Caco-2 (cell line): ENCODE measurements at regions not wholly inside any gene's neighbourhood (a gene's known extent, or its start where the extent isn't known, plus 50 kb on each side); places are given as distances from the start of the nearest gene placed in this dataset.

ENCODE experiments used
- BruUV-seq: library from RNA; stranded (reverse); fragments of 400-500 nt; replicated peaks from 2 replicates; lab custom pipeline; 2021; lab: Mats Ljungman, UMichigan
- CTCF ChIA-PET: fragments of 300-600 bp; sonication (Branson Sonifier 250); formaldehyde crosslinking; loops from one replicate; lab custom pipeline; 2022; ENCODE audit warnings: antibody characterized with exemption; lab: Charles Lee
- POLR2A ChIA-PET: fragments of 300-600 bp; sonication (Branson Sonifier 250); formaldehyde crosslinking; loops from one replicate; lab custom pipeline; 2022; ENCODE audit warnings: antibody characterized with exemption; lab: Charles Lee
- DNase-seq, 2 experiments: peaks; one replicate each; pipeline versions ENCODE4 v3.0.0 to v3.0.0-alpha.2; 2020 to 2022
- H3K27me3 ChIP-seq: replicated peaks from 2 replicates; pipeline ENCODE4 v1.6.0; 2011; ENCODE audit warnings: low read length; ENCODE audit not compliant: control insufficient read depth, insufficient read depth
- H3K36me3 ChIP-seq: 2 replicates; pipeline ENCODE4 v1.5.1; 2011; ENCODE audit warnings: low read length; ENCODE audit not compliant: control insufficient read depth, insufficient read depth
- H3K4me1 ChIP-seq: fragments of 250-450 bp; sonication (Bioruptor Pico); 2 replicates; pipeline ENCODE4 v1.5.1; 2020; ENCODE audit warnings: mild to moderate bottlenecking
- H3K4me3 ChIP-seq: 2 replicates; pipeline ENCODE4 v1.5.1; 2011; ENCODE audit warnings: low read depth, mild to moderate bottlenecking, control low read depth, low read length
- H3K9me3 ChIP-seq: fragments of 250-450 bp; sonication (Bioruptor Pico); 2 replicates; pipeline ENCODE4 v1.5.1; 2020; ENCODE audit warnings: mild to moderate bottlenecking, moderate library complexity
- H3K27ac Mint-ChIP-seq: one replicate; pipeline ENCODE4 v1.8.0; 2022; ENCODE audit warnings: mixed read lengths; ENCODE audit not compliant: unreplicated experiment
- H3K27me3 Mint-ChIP-seq: one replicate; pipeline ENCODE4 v1.8.0; 2022; ENCODE audit warnings: mixed read lengths; ENCODE audit not compliant: insufficient read depth, unreplicated experiment
- H3K36me3 Mint-ChIP-seq: one replicate; pipeline ENCODE4 v1.8.0; 2022; ENCODE audit warnings: mild to moderate bottlenecking, mixed read lengths; ENCODE audit not compliant: insufficient read depth, unreplicated experiment
- H3K4me1 Mint-ChIP-seq: one replicate; pipeline ENCODE4 v1.8.0; 2022; ENCODE audit warnings: low read depth, mixed read lengths; ENCODE audit not compliant: unreplicated experiment
- H3K4me3 Mint-ChIP-seq: one replicate; pipeline ENCODE4 v1.8.0; 2022; ENCODE audit warnings: mild to moderate bottlenecking, moderate library complexity, mixed read lengths; ENCODE audit not compliant: unreplicated experiment
- H3K9me3 Mint-ChIP-seq: one replicate; pipeline ENCODE4 v1.8.0; 2022; ENCODE audit warnings: mixed read lengths; ENCODE audit not compliant: unreplicated experiment
- CTCF ChIP-seq, 2 experiments: fragments of 200-600 bp in 1 of 2; IDR thresholded peaks; 1 replicate in 1 of 2; 2 replicates in 1 of 2; pipeline versions ENCODE4 v1.5.1 to v1.8.0; 2011 to 2022; ENCODE audit warnings: antibody characterized with exemption in 1 of 2, control low read depth in 1 of 2, inconsistent platforms in 1 of 2, low read depth in 1 of 2, low read length in 1 of 2, mild to moderate bottlenecking in 1 of 2, moderate library complexity in 1 of 2; ENCODE audit not compliant: insufficient read depth in 1 of 2, severe bottlenecking in 1 of 2, unreplicated experiment in 1 of 2
- intact Hi-C: fragments of 100-400 bp; cut with micrococcal nuclease; formaldehyde crosslinking; loops from one replicate; pipeline ENCODE4 v1.10.0; 2022; ENCODE audit not compliant: unreplicated experiment

- H3K9me3 ChIP-seq = no peaks in the 10 kb centered on the region; the same call in 1 of the 2 replicates
- H3K4me1 ChIP-seq = no peaks in the 10 kb centered on the region
- intact Hi-C loops = no loop called here
- no peaks in the 10 kb centered on the region for H3K36me3 ChIP-seq
- no peak for TF ChIP-seq CTCF (IDR thresholded peaks at IDR 0.05; ENCODE audit: insufficient read depth in 1 of 2, low read depth in 1 of 2, low read length in 1 of 2, severe bottlenecking in 1 of 2, unreplicated experiment in 1 of 2)
- no TSS peak for BruUV-seq
- peak in 1 of 2 experiments; percentile 23 for DNase-seq
- Mint-ChIP-seq H3K4me1 (no peaks in the 10 kb centered on the region), H3K27ac (no peak overlapping the region), H3K4me3 (no peak overlapping the region), H3K36me3 (no peaks in the 10 kb centered on the region), H3K27me3 (peaks cover 37% of the 10 kb centered on the region), H3K9me3 (no peaks in the 10 kb centered on the region)
- no peaks in the 10 kb centered on the region; the same call in none of the 2 replicates for H3K27me3 ChIP-seq
- ChIA-PET POLR2A (no interaction called here), CTCF (no interaction called here)
- no peak overlapping the region for H3K4me3 ChIP-seq
These were observed 61.6 kb upstream of the MAFB start for GRCh38 chr20:40750541-40751035.

- ChIA-PET CTCF (interaction anchor here (0.7 to 0.9 kb wide), 2 partner anchors 12 to 193 kb away, joined by 3 read pairs; no protein-coding TSS in a partner anchor), POLR2A (interaction anchor here (0.6 kb wide), 1 partner anchor 11 kb away, joined by 3 read pairs; no protein-coding TSS in a partner anchor)
- Histone ChIP-seq H3K27me3 (no peaks in the 10 kb centered on the region; the same call in none of the 2 replicates), H3K36me3 (no peaks in the 10 kb centered on the region), H3K9me3 (no peaks in the 10 kb centered on the region; the same call in 1 of the 2 replicates), H3K4me1 (no peaks in the 10 kb centered on the region), H3K4me3 (no peak overlapping the region)
- intact Hi-C loops = no loop called here
- DNase-seq = no peak
- TF ChIP-seq CTCF (IDR thresholded peaks at IDR 0.05; ENCODE audit: insufficient read depth in 1 of 2, low read depth in 1 of 2, low read length in 1 of 2, severe bottlenecking in 1 of 2, unreplicated experiment in 1 of 2) = no peak
- Mint-ChIP-seq H3K9me3 (no peaks in the 10 kb centered on the region), H3K4me3 (no peak overlapping the region), H3K36me3 (no peaks in the 10 kb centered on the region), H3K27me3 (peaks cover 29% of the 10 kb centered on the region), H3K4me1 (no peaks in the 10 kb centered on the region), H3K27ac (no peak overlapping the region)
- BruUV-seq = no TSS peak
These were observed 64.4 kb upstream of the MAFB start for GRCh38 chr20:40753472-40753871.

GRCh38 chr20:40754339-40754943 is 65.4 kb upstream of the MAFB start:
- H3K4me3 Mint-ChIP-seq = no peak overlapping the region
- no peak overlapping the region for H3K4me3 ChIP-seq
- DNase-seq = peak in 1 of 2 experiments; percentile 32
- no peaks in the 10 kb centered on the region for H3K36me3 ChIP-seq
- ChIA-PET POLR2A (no interaction called here), CTCF (no interaction called here)
- H3K36me3 Mint-ChIP-seq = no peaks in the 10 kb centered on the region
- peaks cover 1% of the 10 kb centered on the region; the same call in 1 of the 2 replicates for H3K27me3 ChIP-seq
- H3K9me3 ChIP-seq = no peaks in the 10 kb centered on the region
- BruUV-seq = no TSS peak
- intact Hi-C loops = no loop called here
- H3K27ac Mint-ChIP-seq = no peak overlapping the region
- H3K27me3 Mint-ChIP-seq = peaks cover 30% of the 10 kb centered on the region
- no peaks in the 10 kb centered on the region for H3K9me3 Mint-ChIP-seq
- H3K4me1 Mint-ChIP-seq = no peaks in the 10 kb centered on the region
- no peaks in the 10 kb centered on the region for H3K4me1 ChIP-seq
- no peak for TF ChIP-seq CTCF (IDR thresholded peaks at IDR 0.05; ENCODE audit: insufficient read depth in 1 of 2, low read depth in 1 of 2, low read length in 1 of 2, severe bottlenecking in 1 of 2, unreplicated experiment in 1 of 2)
